Astrocyte (in vitro differentiated cells and primary cell): ENCODE measurements at regions not wholly inside any gene's neighbourhood (a gene's known extent, or its start where the extent isn't known, plus 50 kb on each side); places are given as distances from the start of the nearest gene placed in this dataset.

Source experiments
- DNase-seq: peaks from one replicate; pipeline ENCODE4 v3.0.0-alpha.2; 2010; ENCODE audit warnings: low read depth
- FAIRE-seq: peaks from 2 replicates; lab custom pipeline; 2011; peaks lifted over from hg19 to GRCh38; lab: Jason Lieb, UNC
- H2AFZ ChIP-seq: 2 replicates; pipeline ENCODE4 v1.6.0; 2012; ENCODE audit warnings: low read depth, low read length, inconsistent platforms
- H3K27ac ChIP-seq: 2 replicates; pipeline ENCODE4 v1.5.1; 2011; ENCODE audit warnings: low read depth, low read length, inconsistent platforms
- H3K27me3 ChIP-seq: 2 replicates; pipeline ENCODE4 v1.6.0; 2011; ENCODE audit warnings: low read length, inconsistent platforms; ENCODE audit not compliant: insufficient read depth
- H3K36me3 ChIP-seq: 2 replicates; pipeline ENCODE4 v1.5.1; 2011; ENCODE audit warnings: low read length, inconsistent platforms; ENCODE audit not compliant: insufficient read depth
- H3K4me1 ChIP-seq: 2 replicates; pipeline ENCODE4 v1.5.1; 2011; ENCODE audit warnings: low read length, inconsistent platforms; ENCODE audit not compliant: insufficient read depth
- H3K4me2 ChIP-seq: 2 replicates; pipeline ENCODE4 v1.6.0; 2012; ENCODE audit warnings: low read length, inconsistent platforms
- H3K4me3 ChIP-seq: 2 replicates; pipeline ENCODE4 v1.5.1; 2011; ENCODE audit warnings: low read depth, mild to moderate bottlenecking, low read length, inconsistent platforms; ENCODE audit not compliant: insufficient read depth
- H3K79me2 ChIP-seq: 2 replicates; pipeline ENCODE4 v1.6.0; 2012; ENCODE audit warnings: mild to moderate bottlenecking, low read length, inconsistent platforms; ENCODE audit not compliant: insufficient read depth
- H3K9ac ChIP-seq: 2 replicates; pipeline ENCODE4 v1.6.0; 2012; ENCODE audit warnings: mild to moderate bottlenecking, low read length, inconsistent platforms
- H3K9me3 ChIP-seq: 2 replicates; pipeline ENCODE4 v1.5.1; 2012; ENCODE audit warnings: low read depth, mild to moderate bottlenecking, low read length, inconsistent platforms; ENCODE audit not compliant: insufficient read depth
- H4K20me1 ChIP-seq: 2 replicates; pipeline ENCODE4 v1.6.0; 2012; ENCODE audit warnings: low read length, inconsistent platforms; ENCODE audit not compliant: insufficient read depth
- H3K27ac Mint-ChIP-seq: one replicate; pipeline ENCODE4 v1.8.0; 2021; ENCODE audit warnings: mild to moderate bottlenecking, mixed read lengths; ENCODE audit not compliant: unreplicated experiment
- H3K27me3 Mint-ChIP-seq: one replicate; pipeline ENCODE4 v1.8.0; 2021; ENCODE audit warnings: low read depth, mixed read lengths; ENCODE audit not compliant: unreplicated experiment
- H3K36me3 Mint-ChIP-seq: one replicate; pipeline ENCODE4 v1.8.0; 2021; ENCODE audit warnings: low read depth, mixed read lengths; ENCODE audit not compliant: unreplicated experiment
- H3K4me1 Mint-ChIP-seq: one replicate; pipeline ENCODE4 v1.8.0; 2021; ENCODE audit warnings: low read depth, mixed read lengths; ENCODE audit not compliant: unreplicated experiment
- H3K4me3 Mint-ChIP-seq: one replicate; pipeline ENCODE4 v1.8.0; 2021; ENCODE audit warnings: mild to moderate bottlenecking, moderate library complexity, mixed read lengths; ENCODE audit not compliant: unreplicated experiment
- H3K9me3 Mint-ChIP-seq: one replicate; pipeline ENCODE4 v1.8.0; 2021; ENCODE audit warnings: mild to moderate bottlenecking, mixed read lengths; ENCODE audit not compliant: unreplicated experiment
- EZH2 ChIP-seq: IDR thresholded peaks from 2 replicates; pipeline ENCODE4 v1.6.1; 2012; ENCODE audit warnings: mild to moderate bottlenecking, low read length, inconsistent platforms; ENCODE audit not compliant: insufficient read depth
- TF ChIP-seq, protein P1 (sequence below): IDR thresholded peaks from 2 replicates; pipeline ENCODE4 v1.5.1; 2011; ENCODE audit warnings: low read depth, mild to moderate bottlenecking, inconsistent platforms, low read length, moderate library complexity; ENCODE audit not compliant: insufficient read depth

DNA sequence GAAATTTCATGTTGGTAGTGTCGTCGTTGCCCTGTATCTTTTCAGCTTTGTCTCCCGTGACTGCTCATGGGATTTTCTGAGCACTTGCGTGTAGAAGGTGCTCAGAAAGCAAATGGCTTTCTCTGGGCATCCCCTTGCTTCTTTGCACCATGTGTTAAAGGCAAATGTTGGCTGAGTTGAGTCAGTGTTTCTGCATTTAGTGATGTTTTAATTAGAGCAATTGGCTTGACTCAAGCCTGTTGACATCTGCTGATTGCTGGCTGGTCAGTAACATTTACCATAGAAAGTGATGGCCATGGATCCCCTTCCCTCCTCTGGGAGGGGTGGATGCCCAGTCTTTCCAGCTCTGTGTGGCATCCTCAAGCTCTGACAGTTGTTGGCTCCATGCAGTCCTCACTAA lies 187.2 kb upstream of the MPHOSPH6 start:
- no peaks in the 10 kb centered on the region for H3K36me3 Mint-ChIP-seq
- TF ChIP-seq, protein P1, sequence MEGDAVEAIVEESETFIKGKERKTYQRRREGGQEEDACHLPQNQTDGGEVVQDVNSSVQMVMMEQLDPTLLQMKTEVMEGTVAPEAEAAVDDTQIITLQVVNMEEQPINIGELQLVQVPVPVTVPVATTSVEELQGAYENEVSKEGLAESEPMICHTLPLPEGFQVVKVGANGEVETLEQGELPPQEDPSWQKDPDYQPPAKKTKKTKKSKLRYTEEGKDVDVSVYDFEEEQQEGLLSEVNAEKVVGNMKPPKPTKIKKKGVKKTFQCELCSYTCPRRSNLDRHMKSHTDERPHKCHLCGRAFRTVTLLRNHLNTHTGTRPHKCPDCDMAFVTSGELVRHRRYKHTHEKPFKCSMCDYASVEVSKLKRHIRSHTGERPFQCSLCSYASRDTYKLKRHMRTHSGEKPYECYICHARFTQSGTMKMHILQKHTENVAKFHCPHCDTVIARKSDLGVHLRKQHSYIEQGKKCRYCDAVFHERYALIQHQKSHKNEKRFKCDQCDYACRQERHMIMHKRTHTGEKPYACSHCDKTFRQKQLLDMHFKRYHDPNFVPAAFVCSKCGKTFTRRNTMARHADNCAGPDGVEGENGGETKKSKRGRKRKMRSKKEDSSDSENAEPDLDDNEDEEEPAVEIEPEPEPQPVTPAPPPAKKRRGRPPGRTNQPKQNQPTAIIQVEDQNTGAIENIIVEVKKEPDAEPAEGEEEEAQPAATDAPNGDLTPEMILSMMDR, result no peak
- TF ChIP-seq EZH2, result no peak
- H3K4me3 Mint-ChIP-seq, result no peak overlapping the region
- no peak overlapping the region for H3K4me3 ChIP-seq
- H3K9ac ChIP-seq, result no peak overlapping the region
- H3K36me3 ChIP-seq, result no peaks in the 10 kb centered on the region
- no peaks in the 10 kb centered on the region for H3K9me3 ChIP-seq
- no peak overlapping the region for H2AFZ ChIP-seq
- H3K9me3 Mint-ChIP-seq, result peaks cover 2% of the 10 kb centered on the region
- no peaks in the 10 kb centered on the region for H3K79me2 ChIP-seq
- peaks cover 5% of the 10 kb centered on the region for H3K27me3 ChIP-seq
- no peak overlapping the region for H3K27ac Mint-ChIP-seq
- no peaks in the 10 kb centered on the region for H4K20me1 ChIP-seq
- H3K4me1 Mint-ChIP-seq, result no peaks in the 10 kb centered on the region
- no peak overlapping the region for H3K27ac ChIP-seq
- FAIRE-seq (no peak), DNase-seq (no peak)
- H3K4me1 ChIP-seq, result no peaks in the 10 kb centered on the region
- H3K4me2 ChIP-seq, result no peak overlapping the region
- peaks cover 13% of the 10 kb centered on the region for H3K27me3 Mint-ChIP-seq

DNA sequence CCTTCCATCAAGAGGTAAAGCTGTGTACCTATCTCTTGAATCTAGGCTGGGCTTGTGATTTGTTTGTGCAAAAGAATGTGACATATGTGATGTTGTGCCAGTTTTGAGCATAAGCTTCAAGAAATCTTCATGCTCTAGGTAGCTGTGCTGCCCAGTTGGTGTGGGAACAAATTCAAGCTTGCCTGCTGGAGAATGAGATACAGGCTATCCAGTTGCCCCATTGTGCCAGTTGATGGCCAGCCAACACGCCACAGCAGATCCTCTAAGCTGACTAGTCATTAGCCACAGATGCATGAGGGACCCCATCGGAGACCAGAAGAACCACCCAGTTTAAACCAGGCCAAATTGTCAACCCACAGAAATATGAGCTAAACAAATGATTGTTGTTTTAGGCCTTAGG lies 180.5 kb upstream of the MPHOSPH6 start:
- Histone ChIP-seq H3K79me2 (no peaks in the 10 kb centered on the region), H3K9ac (no peak overlapping the region), H3K27me3 (peaks cover 5% of the 10 kb centered on the region), H3K36me3 (no peaks in the 10 kb centered on the region), H2AFZ (no peak overlapping the region), H3K27ac (no peak overlapping the region), H3K9me3 (no peaks in the 10 kb centered on the region), H3K4me2 (no peak overlapping the region), H3K4me3 (no peak overlapping the region), H3K4me1 (no peaks in the 10 kb centered on the region), H4K20me1 (no peaks in the 10 kb centered on the region)
- Mint-ChIP-seq H3K27me3 (peaks cover 6% of the 10 kb centered on the region), H3K4me3 (no peak overlapping the region), H3K4me1 (peaks cover 5% of the 10 kb centered on the region), H3K36me3 (no peaks in the 10 kb centered on the region), H3K27ac (no peak overlapping the region), H3K9me3 (no peaks in the 10 kb centered on the region)
- TF ChIP-seq, protein P1, result no peak
- no peak for TF ChIP-seq EZH2
- FAIRE-seq, result no peak
- no peak for DNase-seq

DNA sequence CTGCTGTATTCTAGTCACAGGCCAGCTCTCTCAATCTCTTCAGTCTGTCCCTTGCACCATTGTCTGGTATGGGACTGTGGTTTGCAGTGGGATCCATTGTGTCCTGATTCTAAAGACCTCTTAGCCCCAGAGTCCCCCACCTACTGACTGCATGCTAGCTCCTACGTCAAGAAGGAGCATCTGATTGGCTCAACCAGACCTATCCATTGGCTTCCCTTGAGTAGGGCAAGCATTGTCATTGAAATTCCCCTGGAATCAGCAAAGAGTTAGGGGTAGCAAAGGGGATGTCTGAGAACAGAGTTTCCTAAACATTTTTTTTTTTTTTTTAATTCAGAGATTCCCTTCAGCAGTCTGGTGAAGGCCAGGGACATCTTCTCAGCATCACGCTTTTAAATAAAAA lies 175.3 kb upstream of the MPHOSPH6 start:
- Histone ChIP-seq H3K4me2 (no peak overlapping the region), H3K4me1 (no peaks in the 10 kb centered on the region), H3K79me2 (no peaks in the 10 kb centered on the region), H3K27me3 (peaks cover under 1% of the 10 kb centered on the region), H4K20me1 (no peaks in the 10 kb centered on the region), H3K27ac (no peak overlapping the region), H2AFZ (no peak overlapping the region), H3K9ac (no peak overlapping the region), H3K4me3 (no peak overlapping the region), H3K9me3 (no peaks in the 10 kb centered on the region), H3K36me3 (no peaks in the 10 kb centered on the region)
- no peak overlapping the region for H3K27ac Mint-ChIP-seq
- no peaks in the 10 kb centered on the region for H3K36me3 Mint-ChIP-seq
- H3K9me3 Mint-ChIP-seq, result peaks cover 3% of the 10 kb centered on the region
- H3K4me1 Mint-ChIP-seq, result peaks cover 5% of the 10 kb centered on the region
- TF ChIP-seq, protein P1, result no peak
- no peak for TF ChIP-seq EZH2
- no peak for DNase-seq
- FAIRE-seq, result no peak
- peaks cover 18% of the 10 kb centered on the region for H3K27me3 Mint-ChIP-seq
- no peak overlapping the region for H3K4me3 Mint-ChIP-seq
